ENCODE measurements at regions not wholly inside any gene's neighbourhood (a gene's known extent, or its start where the extent isn't known, plus 50 kb on each side); places are given as distances from the start of the nearest gene placed in this dataset.

- H3K4me3 ChIP-seq (ENCODE audit: low read depth in 2 of 2, low read length in 1 of 2): no peak overlapping the region
- no peak overlapping the region for H2AFZ ChIP-seq (ENCODE audit: low read depth)
- H3K27me3 ChIP-seq (ENCODE audit: insufficient read depth): no peaks in the 10 kb centered on the region
- no peaks in the 10 kb centered on the region for H3F3A ChIP-seq (replicated peaks; ENCODE audit: insufficient read depth)
- no peaks in the 10 kb centered on the region for H3K36me3 ChIP-seq (replicated peaks in 1 of 2; ENCODE audit: control insufficient read depth in 1 of 2, insufficient read depth in 2 of 2, low read length in 1 of 2)
- no peaks in the 10 kb centered on the region for H3K79me2 ChIP-seq (ENCODE audit: insufficient read depth)
- POLR2A ChIA-PET: no interaction called here
- H3K9me2 ChIP-seq: no peaks in the 10 kb centered on the region
- TF ChIP-seq CHD2 (IDR thresholded peaks at IDR 0.05; ENCODE audit: low read length, partially characterized antibody) (no peak), RXRA (IDR thresholded peaks at IDR 0.05; ENCODE audit: borderline replicate concordance, low read depth) (no peak), MXI1 (IDR thresholded peaks at IDR 0.05; ENCODE audit: low read depth, low read length) (no peak), JUND (IDR thresholded peaks at IDR 0.05) (no peak), TAF1 (IDR thresholded peaks at IDR 0.05; ENCODE audit: borderline replicate concordance, low read depth, low read length) (no peak), RCOR1 (IDR thresholded peaks at IDR 0.05; ENCODE audit: low read length) (no peak), FOSL2 (IDR thresholded peaks at IDR 0.05; ENCODE audit: borderline replicate concordance, low read depth) (no peak), TCF12 (IDR thresholded peaks at IDR 0.05) (no peak), EZH2phosphoT487 (IDR thresholded peaks at IDR 0.05; ENCODE audit: borderline replicate concordance, low read depth) (no peak), EP300 (IDR thresholded peaks at IDR 0.05; ENCODE audit: borderline replicate concordance in 1 of 2, low read depth in 1 of 2, low read length in 1 of 2) (no peak), PBX3 (IDR thresholded peaks at IDR 0.05) (no peak), MAX (IDR thresholded peaks at IDR 0.05; ENCODE audit: low read depth) (no peak), USF2 (IDR thresholded peaks at IDR 0.05; ENCODE audit: borderline replicate concordance, low read depth, low read length) (no peak), GATA2 (CRISPR knock-in tag; IDR thresholded peaks at IDR 0.05) (no peak), SIN3A (IDR thresholded peaks at IDR 0.05; ENCODE audit: borderline replicate concordance, low read depth, low read length) (no peak), REST (IDR thresholded peaks at IDR 0.05; ENCODE audit: low read depth, low read length) (no peak), FOXJ3 (CRISPR knock-in tag; IDR thresholded peaks at IDR 0.05) (no peak), FOXM1 (IDR thresholded peaks at IDR 0.05; ENCODE audit: low read depth) (no peak), IRF3 (IDR thresholded peaks at IDR 0.05; ENCODE audit: low read depth, low read length) (no peak)
- no peaks in the 10 kb centered on the region for H4K20me1 ChIP-seq (ENCODE audit: insufficient read depth)
- H3K9ac ChIP-seq: no peak overlapping the region
- H3K27ac ChIP-seq (ENCODE audit: low read depth in 2 of 2, low read length in 1 of 2): no peak overlapping the region
- no peaks in the 10 kb centered on the region for H3K9me3 ChIP-seq
- H3K4me2 ChIP-seq: no peak overlapping the region
- no peaks in the 10 kb centered on the region; a peak in 1 of 4 replicates for H3K4me1 ChIP-seq (ENCODE audit: control insufficient read depth in 1 of 2, insufficient read depth in 2 of 2, low read depth in 1 of 2, low read length in 1 of 2)
- DNase-seq: no peak
- CTCF ChIA-PET: no interaction called here
Measured at GRCh38 chr13:29696606-29697005, 101.1 kb upstream of the SLC7A1 start.

Measured in SK-N-SH (cell line).